ENCODE measurements at regions not wholly inside any gene's neighbourhood (a gene's known extent, or its start where the extent isn't known, plus 50 kb on each side); places are given as distances from the start of the nearest gene placed in this dataset.

DNA sequence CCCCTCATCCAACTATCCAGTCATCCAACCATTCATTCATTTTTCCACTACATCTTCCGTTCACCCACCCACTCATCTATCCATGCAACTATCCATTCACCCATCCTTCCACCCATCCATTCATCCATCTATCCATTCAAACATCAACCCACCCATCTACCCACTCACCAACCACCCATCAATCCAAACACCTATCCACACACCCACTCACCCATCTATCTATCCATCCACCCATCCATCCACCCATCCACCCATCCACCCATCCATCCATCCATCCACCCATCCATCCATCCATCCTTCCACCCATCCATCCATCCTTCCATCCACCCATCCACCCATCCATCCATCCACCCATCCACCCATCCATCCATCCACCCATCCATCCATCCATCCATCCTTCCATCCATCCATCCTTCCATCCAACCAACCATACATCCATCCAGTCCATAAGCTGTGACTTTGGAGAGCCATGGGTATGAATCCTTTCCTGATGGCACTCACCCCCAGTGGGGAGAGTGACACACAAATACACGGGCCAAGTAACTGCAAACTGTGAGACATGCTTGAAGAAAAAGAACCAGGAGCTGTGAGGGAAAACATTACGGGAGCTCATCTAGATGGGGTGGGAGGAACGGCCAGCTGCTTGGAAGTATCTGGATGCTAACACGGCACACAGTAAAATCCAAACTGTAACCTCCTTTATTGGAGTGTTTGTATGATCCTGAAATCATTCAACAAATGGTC, 100.0 kb upstream of the TNRC6C start:
- Histone ChIP-seq H3K4me1 (replicated peaks in 1 of 4; ENCODE audit: control insufficient read depth in 3 of 4, insufficient read depth in 4 of 4, low read length in 3 of 4) (peaks cover 0 to 3% (median 0%) of the 10 kb centered on the region in 4 experiments; a peak in 1 of 7 replicates), H4K20me1 (replicated peaks in 1 of 2; ENCODE audit: control insufficient read depth in 1 of 2, insufficient read depth in 2 of 2, low read length in 2 of 2) (no peaks in the 10 kb centered on the region), H3K4ac (replicated peaks; ENCODE audit: insufficient read length, low read depth, low read length) (no peak overlapping the region), H3K4me3 (ENCODE audit: extremely low read depth in 1 of 4, insufficient read depth in 2 of 4, low read depth in 3 of 4, low read length in 4 of 4) (no peak overlapping the region), H3K18ac (ENCODE audit: extremely low read depth, low read length) (no peak overlapping the region), H3K23ac (ENCODE audit: insufficient read length) (no peak overlapping the region), H3K79me1 (ENCODE audit: low read depth, low read length) (no peaks in the 10 kb centered on the region), H3K9me3 (ENCODE audit: insufficient read depth in 2 of 2, low read depth in 1 of 2, low read length in 1 of 2) (no peaks in the 10 kb centered on the region), H3K9ac (replicated peaks in 1 of 4; ENCODE audit: extremely low read depth in 1 of 4, low read depth in 3 of 4, low read length in 3 of 4) (no peak overlapping the region), H2AFZ (ENCODE audit: low read length) (no peak overlapping the region), H3K56ac (replicated peaks; ENCODE audit: insufficient read length, low read depth, low read length) (no peak overlapping the region), H3K27ac (ENCODE audit: low read depth, low read length) (no peak overlapping the region), H3K23me2 (ENCODE audit: low read depth, low read length) (peaks cover 13% of the 10 kb centered on the region; the same call in 1 of the 2 replicates), H4K91ac (replicated peaks; ENCODE audit: insufficient read length, low read length) (no peak overlapping the region), H2BK20ac (ENCODE audit: low read length) (no peak overlapping the region), H2BK15ac (ENCODE audit: low read length) (no peak overlapping the region), H4K8ac (ENCODE audit: extremely low read depth, insufficient read depth, low read length) (no peak overlapping the region), H3K79me2 (ENCODE audit: control insufficient read depth in 1 of 2, insufficient read depth in 2 of 2, low read length in 2 of 2) (no peaks in the 10 kb centered on the region), H2BK120ac (replicated peaks; ENCODE audit: low read depth, low read length) (no peak overlapping the region), H2BK12ac (ENCODE audit: low read depth, low read length) (no peak overlapping the region), H2BK5ac (ENCODE audit: low read depth, low read length) (no peak overlapping the region), H2AK5ac (ENCODE audit: low read depth, low read length) (no peak overlapping the region), H3K27me3 (replicated peaks in 1 of 4; ENCODE audit: control insufficient read depth in 3 of 4, extremely low read depth in 1 of 4, insufficient read depth in 3 of 4, low read length in 3 of 4) (no peaks in the 10 kb centered on the region), H3K4me2 (ENCODE audit: insufficient read depth in 1 of 2, low read depth in 2 of 2, low read length in 2 of 2) (no peak overlapping the region), H3K36me3 (ENCODE audit: control insufficient read depth in 2 of 4, insufficient read depth in 4 of 4, low read length in 3 of 4) (no peaks in the 10 kb centered on the region), H3K14ac (ENCODE audit: insufficient read length) (no peak overlapping the region), H4K5ac (ENCODE audit: insufficient read length, low read depth, low read length) (no peak overlapping the region)
- DNase-seq (ENCODE audit: low read depth in 1 of 2, low spot score in 2 of 2): no peak
- FAIRE-seq: no peak
- TF ChIP-seq HDAC2 (IDR thresholded peaks at IDR 0.05; ENCODE audit: borderline replicate concordance in 1 of 2, low read depth in 2 of 2, low read length in 2 of 2) (no peak), SUZ12 (IDR thresholded peaks at IDR 0.05; ENCODE audit: low read length) (no peak), RFX5 (IDR thresholded peaks at IDR 0.05; ENCODE audit: borderline replicate concordance, low read depth, low read length) (no peak)
- ChIA-PET POLR2A (ENCODE audit: partially characterized antibody) (interaction anchor here (0.5 to 1.2 kb wide), 3 partner anchors 69 to 116 kb away, joined by 3 to 7 read pairs (median 3); partner anchors contain the start of gene TNRC6C), CTCF (ENCODE audit: partially characterized antibody) (interaction anchor here (1.2 kb wide), 1 partner anchor 155 kb away, joined by 6 read pairs; no protein-coding TSS in a partner anchor)
- WGBS, 2 experiments (ENCODE audit: extremely low coverage in 1 of 2, insufficient coverage in 1 of 2, insufficient read length in 1 of 2, insufficient replicate concordance in 2 of 2, low coverage in 1 of 2, low lambda C conversion rate in 2 of 2, missing lambda C conversion rate in 1 of 2): 88 to 100% methylated on average over 1 to 5 of the region's 5 CpGs
